ENCODE measurements at regions not wholly inside any gene's neighbourhood (a gene's known extent, or its start where the extent isn't known, plus 50 kb on each side); places are given as distances from the start of the nearest gene placed in this dataset.

GRCh38 chr16:8330761-8331160 is 259.6 kb downstream of the TMEM114 start:
- TF ChIP-seq POLR2A (IDR thresholded peaks at IDR 0.05; ENCODE audit: low read length), result no peak
- no peak for TF ChIP-seq EP300 (IDR thresholded peaks at IDR 0.05)
- no peak for TF ChIP-seq ZFP36 (IDR thresholded peaks at IDR 0.05; ENCODE audit: borderline replicate concordance, partially characterized antibody)
- no peak for TF ChIP-seq NFE2L2 (conservative IDR thresholded peaks at IDR 0.05; ENCODE audit: low read length)
- no peak for TF ChIP-seq CBX8 (IDR thresholded peaks at IDR 0.05)
- TF ChIP-seq KDM5A (IDR thresholded peaks at IDR 0.05), result no peak
- TF ChIP-seq CBX2 (IDR thresholded peaks at IDR 0.05; ENCODE audit: borderline replicate concordance, low read depth), result no peak
- no peak for TF ChIP-seq JUNB (IDR thresholded peaks at IDR 0.05)
- TF ChIP-seq HMGXB4 (CRISPR knock-in tag; IDR thresholded peaks at IDR 0.05; ENCODE audit: borderline replicate concordance), result no peak
- no peak for TF ChIP-seq CHD2 (IDR thresholded peaks at IDR 0.05; ENCODE audit: low read length, partially characterized antibody)
- TF ChIP-seq NPAS2 (CRISPR knock-in tag; IDR thresholded peaks at IDR 0.05; ENCODE audit: borderline replicate concordance), result no peak
- no peak for TF ChIP-seq RCOR1 (IDR thresholded peaks at IDR 0.05; ENCODE audit: low read depth, low read length)
- TF ChIP-seq TP53 (CRISPR knock-in tag; IDR thresholded peaks at IDR 0.05), result no peak
- no peak for TF ChIP-seq HDAC2 (IDR thresholded peaks at IDR 0.05)
- no peak for TF ChIP-seq ZC3H11A (IDR thresholded peaks at IDR 0.05)
- no peak for TF ChIP-seq RNF2 (IDR thresholded peaks at IDR 0.05; ENCODE audit: borderline replicate concordance, low read depth)
- TF ChIP-seq MAFK (IDR thresholded peaks at IDR 0.05; ENCODE audit: partially characterized antibody), result no peak
- TF ChIP-seq MAX (IDR thresholded peaks at IDR 0.05), result no peak
- no peak for TF ChIP-seq FOSL2 (IDR thresholded peaks at IDR 0.05)
- TF ChIP-seq FOSL2 (CRISPR knock-in tag; IDR thresholded peaks at IDR 0.05), result no peak
- FAIRE-seq (no peak), DNase-seq (ENCODE audit: low read depth in 1 of 2, low spot score in 1 of 2) (no peak), ATAC-seq (no peak)
- Histone ChIP-seq H3K9me3 (no peaks in the 10 kb centered on the region), H3K4me3 (no peak overlapping the region), H3K4me1 (no peaks in the 10 kb centered on the region), H3K27ac (no peak overlapping the region), H3K4me2 (no peak overlapping the region)
- 4% methylated on average over 5 of the region's 5 CpGs for WGBS (ENCODE audit: missing lambda C conversion rate)
- ChIA-PET POLR2A (no interaction called here), CTCF (no interaction called here)

- ATAC-seq (no peak), FAIRE-seq (no peak), DNase-seq (ENCODE audit: low read depth in 1 of 2, low spot score in 1 of 2) (no peak)
- Histone ChIP-seq H3K27ac (no peak overlapping the region), H3K4me2 (no peak overlapping the region), H3K4me1 (no peaks in the 10 kb centered on the region), H3K4me3 (no peak overlapping the region), H3K9me3 (no peaks in the 10 kb centered on the region)
- TF ChIP-seq NFE2L2 (conservative IDR thresholded peaks at IDR 0.05; ENCODE audit: low read length) (no peak), RFX5 (IDR thresholded peaks at IDR 0.05) (no peak), SREBF2 (IDR thresholded peaks at IDR 0.05) (no peak), GATA3 (IDR thresholded peaks at IDR 0.05; ENCODE audit: borderline replicate concordance) (no peak), CEBPB (IDR thresholded peaks at IDR 0.05) (no peak), RAD21 (conservative IDR thresholded peaks at IDR 0.05 in 1 of 2, IDR thresholded peaks at IDR 0.05 in 1 of 2) (no peak), MYC (IDR thresholded peaks at IDR 0.05; ENCODE audit: borderline replicate concordance, low read length) (no peak), RCOR1 (IDR thresholded peaks at IDR 0.05; ENCODE audit: low read depth, low read length) (no peak)
- CTCF ChIA-PET, result interaction anchor here (1.1 kb wide), 1 partner anchor 56 kb away, joined by 3 read pairs; no protein-coding TSS in a partner anchor
- 36% methylated on average over 9 of the region's 9 CpGs for WGBS (ENCODE audit: missing lambda C conversion rate)
- POLR2A ChIA-PET, result no interaction called here
Observed at GRCh38 chr16:8326232-8326631, 264.1 kb downstream of the TMEM114 start.

GRCh38 chr16:8323153-8323552 is 267.2 kb downstream of the TMEM114 start:
- POLR2A ChIA-PET, result no interaction called here
- H3K4me2 ChIP-seq, result no peak overlapping the region
- FAIRE-seq (no peak), DNase-seq (ENCODE audit: low read depth in 1 of 2, low spot score in 1 of 2) (no peak), ATAC-seq (no peak)
- 32% methylated on average over 2 of the region's 2 CpGs for WGBS (ENCODE audit: missing lambda C conversion rate)
- CTCF ChIA-PET, result no interaction called here
- H3K4me1 ChIP-seq, result no peaks in the 10 kb centered on the region
- no peak overlapping the region for H3K4me3 ChIP-seq
- no peak overlapping the region for H3K27ac ChIP-seq
- no peaks in the 10 kb centered on the region for H3K9me3 ChIP-seq
- TF ChIP-seq EHMT2 (IDR thresholded peaks at IDR 0.05; ENCODE audit: low read depth), result no peak
- no peak for TF ChIP-seq FOXS1 (CRISPR knock-in tag; IDR thresholded peaks at IDR 0.05)
- TF ChIP-seq HOXB5 (CRISPR knock-in tag; IDR thresholded peaks at IDR 0.05), result no peak
- no peak for TF ChIP-seq ZFP36 (IDR thresholded peaks at IDR 0.05; ENCODE audit: borderline replicate concordance, partially characterized antibody)
- TF ChIP-seq CBX2 (IDR thresholded peaks at IDR 0.05; ENCODE audit: borderline replicate concordance, low read depth), result no peak
- no peak for TF ChIP-seq ELK1 (IDR thresholded peaks at IDR 0.05; ENCODE audit: low read depth, low read length)
- TF ChIP-seq HDAC2 (IDR thresholded peaks at IDR 0.05), result no peak
- TF ChIP-seq TFCP2L1 (CRISPR knock-in tag; IDR thresholded peaks at IDR 0.05), result no peak
- TF ChIP-seq BHLHE40 (IDR thresholded peaks at IDR 0.05; ENCODE audit: low read depth, low read length), result no peak
- TF ChIP-seq HES2 (IDR thresholded peaks at IDR 0.05), result no peak
- TF ChIP-seq JUNB (IDR thresholded peaks at IDR 0.05), result no peak
- TF ChIP-seq NPAS2 (CRISPR knock-in tag; IDR thresholded peaks at IDR 0.05; ENCODE audit: borderline replicate concordance), result no peak
- no peak for TF ChIP-seq ZSCAN20 (CRISPR knock-in tag; IDR thresholded peaks at IDR 0.05)
- TF ChIP-seq CHD4 (IDR thresholded peaks at IDR 0.05; ENCODE audit: borderline replicate concordance), result no peak
- no peak for TF ChIP-seq MAZ (IDR thresholded peaks at IDR 0.05; ENCODE audit: borderline replicate concordance, low read depth, low read length)
- no peak for TF ChIP-seq NFE2L2 (conservative IDR thresholded peaks at IDR 0.05; ENCODE audit: low read length)
- no peak for TF ChIP-seq EP300 (IDR thresholded peaks at IDR 0.05)
- TF ChIP-seq FOSL2 (IDR thresholded peaks at IDR 0.05), result no peak
- TF ChIP-seq FOSL2 (CRISPR knock-in tag; IDR thresholded peaks at IDR 0.05), result no peak

All from A549 (cell line).